MM.1S (cell line): ENCODE measurements at regions not wholly inside any gene's neighbourhood (a gene's known extent, or its start where the extent isn't known, plus 50 kb on each side); places are given as distances from the start of the nearest gene placed in this dataset.

Source experiments
- CTCF ChIP-seq: fragments of 300-600 bp; sonication (generic); IDR thresholded peaks from 2 replicates; pipeline ENCODE4 v1.5.1; 2016; ENCODE audit warnings: antibody characterized with exemption, low read length, mixed read lengths
- EZH2 ChIP-seq: fragments of 300-600 bp; sonication (generic); optimal IDR thresholded peaks from 2 replicates; pipeline ENCODE3; 2017; ENCODE audit warnings: low read depth, mild to moderate bottlenecking, antibody characterized with exemption, low read length, mixed read lengths
- EZH2phosphoT487 ChIP-seq: fragments of 300-600 bp; sonication (generic); IDR thresholded peaks from 2 replicates; pipeline ENCODE4 v1.6.1; 2018; ENCODE audit warnings: antibody characterized with exemption, low read length

- TF ChIP-seq CTCF (no peak), EZH2phosphoT487 (no peak), EZH2 (no peak)
These were observed 453.3 kb downstream of the ELAVL2 start for GRCh38 chr9:23372703-23373102.
